Osteoblast (primary cell): ENCODE measurements at regions not wholly inside any gene's neighbourhood (a gene's known extent, or its start where the extent isn't known, plus 50 kb on each side); places are given as distances from the start of the nearest gene placed in this dataset.

Experiments
- DNase-seq: peaks from one replicate; pipeline ENCODE4 v3.0.0; 2011; ENCODE audit warnings: low spot score, mixed read lengths; ENCODE audit not compliant: insufficient read length; ENCODE audit errors: missing footprints
- H2AFZ ChIP-seq: 2 replicates; pipeline ENCODE4 v1.6.0; 2011; ENCODE audit warnings: mild to moderate bottlenecking, low read length
- H3K27ac ChIP-seq: 2 replicates; pipeline ENCODE4 v1.5.1; 2011; ENCODE audit warnings: mild to moderate bottlenecking, low read depth, low read length, moderate library complexity
- H3K27me3 ChIP-seq: 2 replicates; pipeline ENCODE4 v1.6.0; 2012; ENCODE audit warnings: mild to moderate bottlenecking, control low read depth, inconsistent platforms, low read length, moderate library complexity; ENCODE audit not compliant: insufficient read depth
- H3K36me3 ChIP-seq: 2 replicates; pipeline ENCODE4 v1.5.1; 2011; ENCODE audit warnings: mild to moderate bottlenecking, low read length, control low read depth, moderate library complexity; ENCODE audit not compliant: insufficient read depth
- H3K4me1 ChIP-seq: 2 replicates; pipeline ENCODE4 v1.5.1; 2011; ENCODE audit warnings: mild to moderate bottlenecking, low read length, control low read depth, moderate library complexity; ENCODE audit not compliant: insufficient read depth
- H3K4me2 ChIP-seq: 2 replicates; pipeline ENCODE4 v1.6.0; 2011; ENCODE audit warnings: mild to moderate bottlenecking, low read length; ENCODE audit not compliant: insufficient read depth
- H3K4me3 ChIP-seq: fragments of 200-600 bp; sonication (generic); 3 replicates; pipeline ENCODE4 v1.5.1; 2012; ENCODE audit warnings: mild to moderate bottlenecking, low read length, inconsistent platforms; ENCODE audit not compliant: insufficient read depth
- H3K79me2 ChIP-seq: 2 replicates; pipeline ENCODE4 v1.6.0; 2012; ENCODE audit warnings: mild to moderate bottlenecking, low read length, control low read depth, inconsistent platforms; ENCODE audit not compliant: insufficient read depth
- H3K9me3 ChIP-seq: 2 replicates; pipeline ENCODE4 v1.5.1; 2011; ENCODE audit warnings: low read depth, low read length, control low read depth
- H4K20me1 ChIP-seq: 2 replicates; pipeline ENCODE4 v1.6.0; 2012; ENCODE audit warnings: mild to moderate bottlenecking, low read length, control low read depth; ENCODE audit not compliant: insufficient read depth
- CTCF ChIP-seq: IDR thresholded peaks from 2 replicates; pipeline ENCODE4 v1.5.1; 2011; ENCODE audit warnings: mild to moderate bottlenecking, low read depth, low read length, moderate library complexity; ENCODE audit errors: extremely low read depth

- no peaks in the 10 kb centered on the region for H3K27me3 ChIP-seq
- no peaks in the 10 kb centered on the region for H4K20me1 ChIP-seq
- H3K27ac ChIP-seq, result no peak overlapping the region
- TF ChIP-seq CTCF, result no peak
- no peaks in the 10 kb centered on the region for H3K36me3 ChIP-seq
- no peaks in the 10 kb centered on the region for H3K4me1 ChIP-seq
- H3K4me2 ChIP-seq, result no peak overlapping the region
- no peaks in the 10 kb centered on the region for H3K9me3 ChIP-seq
- H3K79me2 ChIP-seq, result no peaks in the 10 kb centered on the region
- no peak overlapping the region for H3K4me3 ChIP-seq
- no peak for DNase-seq
- no peak overlapping the region for H2AFZ ChIP-seq
These were observed 95.2 kb upstream of the CDIN1 start for GRCh38 chr15:36484038-36484778.

- TF ChIP-seq CTCF, result no peak
- Histone ChIP-seq H3K4me1 (peaks cover 3% of the 10 kb centered on the region), H3K9me3 (no peaks in the 10 kb centered on the region), H3K27me3 (no peaks in the 10 kb centered on the region), H3K4me2 (no peak overlapping the region), H2AFZ (no peak overlapping the region), H3K36me3 (no peaks in the 10 kb centered on the region), H3K4me3 (no peak overlapping the region), H3K79me2 (no peaks in the 10 kb centered on the region), H3K27ac (no peak overlapping the region), H4K20me1 (no peaks in the 10 kb centered on the region)
- DNase-seq, result no peak
These were observed 87.5 kb upstream of the CDIN1 start for GRCh38 chr15:36491912-36492311.

GRCh38 chr15:36495456-36495991 lies 83.9 kb upstream of the CDIN1 start:
- Histone ChIP-seq H4K20me1 (no peaks in the 10 kb centered on the region), H3K4me3 (no peak overlapping the region), H2AFZ (no peak overlapping the region), H3K27me3 (no peaks in the 10 kb centered on the region), H3K36me3 (no peaks in the 10 kb centered on the region), H3K27ac (no peak overlapping the region), H3K79me2 (no peaks in the 10 kb centered on the region), H3K9me3 (no peaks in the 10 kb centered on the region), H3K4me1 (peaks cover 11% of the 10 kb centered on the region), H3K4me2 (no peak overlapping the region)
- no peak for TF ChIP-seq CTCF
- no peak for DNase-seq

GRCh38 chr15:36497901-36498300 lies 81.5 kb upstream of the CDIN1 start:
- no peaks in the 10 kb centered on the region for H3K79me2 ChIP-seq
- no peak overlapping the region for H3K27ac ChIP-seq
- H3K4me3 ChIP-seq, result no peak overlapping the region
- H2AFZ ChIP-seq, result peak overlapping the region; percentile 61
- H3K27me3 ChIP-seq, result no peaks in the 10 kb centered on the region
- no peaks in the 10 kb centered on the region for H4K20me1 ChIP-seq
- TF ChIP-seq CTCF, result no peak
- H3K4me2 ChIP-seq, result peak overlapping the region; percentile 41
- H3K9me3 ChIP-seq, result no peaks in the 10 kb centered on the region
- H3K36me3 ChIP-seq, result no peaks in the 10 kb centered on the region
- DNase-seq, result no peak
- peaks cover 11% of the 10 kb centered on the region for H3K4me1 ChIP-seq
